GM20431 (cell line): ENCODE measurements at regions not wholly inside any gene's neighbourhood (a gene's known extent, or its start where the extent isn't known, plus 50 kb on each side); places are given as distances from the start of the nearest gene placed in this dataset.

Experiments
- in situ Hi-C: fragments of 300-500 bp; cut with MseI, MboI; formaldehyde crosslinking; loops from one replicate; pipeline ENCODE4 v1.15.0; 2020; ENCODE audit warnings: low sequenced_read_pairs; ENCODE audit not compliant: unreplicated experiment

DNA sequence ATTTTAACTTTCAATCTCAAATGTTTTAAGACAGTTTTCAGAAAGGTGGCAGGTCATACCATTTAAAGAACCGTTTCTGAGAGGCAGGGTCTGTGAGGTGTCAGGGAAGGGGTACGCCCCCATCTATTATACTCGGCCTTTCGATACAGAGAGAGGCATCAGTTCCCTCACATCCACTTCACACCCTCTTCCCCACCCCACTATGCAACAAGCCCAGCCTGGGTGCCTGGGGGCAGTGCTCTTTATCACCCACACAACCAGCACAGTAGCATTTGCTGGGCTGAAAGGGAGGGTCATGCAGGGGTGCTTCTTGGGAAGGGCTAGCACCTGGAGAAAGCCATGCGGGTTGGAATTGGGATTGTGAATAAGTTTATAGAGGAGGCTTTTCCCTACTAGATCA, 56.0 kb upstream of the KCNMB2 start:
- in situ Hi-C loops, result no loop called here

DNA sequence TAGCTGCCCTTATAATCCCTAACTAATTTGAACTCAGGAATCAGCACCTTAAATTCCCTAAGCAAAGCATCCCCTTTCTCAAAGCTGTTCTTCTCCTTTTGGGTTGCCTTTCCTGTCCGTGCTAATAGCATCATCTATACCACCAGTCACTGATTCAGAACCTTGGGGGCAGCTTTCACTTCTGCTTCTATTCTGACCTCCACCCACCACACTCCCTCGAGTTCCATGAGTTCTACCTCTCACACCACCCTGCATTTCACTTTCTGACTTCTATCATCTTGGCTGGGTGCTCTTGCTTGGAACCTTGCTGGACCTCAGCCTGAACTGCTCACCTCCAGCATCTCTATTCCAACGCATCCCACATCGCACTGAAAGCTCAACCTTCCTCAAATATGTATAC, 55.4 kb upstream of the KCNMB2 start:
- in situ Hi-C loops, result no loop called here

DNA sequence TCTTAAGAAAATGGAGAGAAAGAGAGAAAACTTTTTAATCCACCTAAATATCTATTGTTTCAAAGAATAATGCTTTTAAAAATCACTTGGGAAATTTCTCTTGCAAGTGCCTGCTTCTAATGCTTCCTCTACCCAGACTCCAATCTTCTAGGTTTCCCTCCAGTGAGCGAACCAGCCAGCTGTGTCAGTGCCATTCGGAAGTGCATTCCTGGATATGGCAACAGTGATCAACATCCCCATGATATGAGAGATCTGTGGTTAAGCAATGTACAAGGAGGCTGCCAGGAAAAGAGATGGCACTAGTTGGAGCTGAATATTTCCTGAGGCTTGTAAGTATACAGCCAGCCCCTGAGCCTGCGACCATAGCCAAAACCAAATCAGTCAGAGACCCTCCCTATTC, 53.3 kb upstream of the KCNMB2 start:
- in situ Hi-C loops, result no loop called here

DNA sequence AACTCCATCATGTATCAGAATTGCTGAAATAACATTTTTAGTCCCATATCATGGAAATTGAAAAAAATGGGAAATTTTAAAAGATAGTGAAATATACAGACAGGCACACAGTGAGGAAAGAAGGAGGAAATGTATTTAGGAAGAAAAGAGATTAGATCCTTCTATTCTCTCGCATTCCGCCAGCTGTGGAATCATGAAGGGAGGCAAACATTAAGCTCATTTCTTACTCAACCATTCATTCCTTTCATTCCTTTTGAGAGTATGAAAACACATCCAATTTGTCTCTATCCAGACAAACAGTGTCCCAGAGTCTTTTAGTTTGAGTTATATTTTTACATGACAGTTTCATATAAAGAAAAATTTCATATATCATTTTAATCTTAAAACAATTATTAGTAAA, 52.5 kb upstream of the KCNMB2 start:
- in situ Hi-C loops, result no loop called here

DNA sequence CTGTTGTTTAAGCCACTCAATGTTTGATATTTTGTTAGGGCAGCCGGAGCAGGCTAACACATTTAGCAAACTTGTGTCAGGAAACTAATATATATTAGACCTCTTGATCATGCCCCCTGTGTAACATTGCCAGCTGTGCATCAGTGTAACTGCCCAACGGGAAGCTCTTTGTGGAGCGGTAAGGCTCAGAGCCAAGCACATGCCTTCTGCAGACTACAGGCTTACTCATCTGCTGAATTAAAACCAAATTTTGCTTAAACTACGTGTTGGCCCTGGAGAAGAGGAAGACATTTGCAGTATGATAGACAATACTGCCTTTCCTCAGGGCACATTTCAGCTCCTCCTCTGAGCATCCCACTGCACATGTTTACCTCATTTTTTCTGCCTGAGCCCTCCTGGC, 50.5 kb upstream of the KCNMB2 start:
- in situ Hi-C loops, result no loop called here
